K562 (cell line): ENCODE measurements at regions not wholly inside any gene's neighbourhood (a gene's known extent, or its start where the extent isn't known, plus 50 kb on each side); places are given as distances from the start of the nearest gene placed in this dataset.

Experiments used
- COPS2 ChIP-seq: fragments of 450-650 bp; conservative IDR thresholded peaks from 2 replicates; pipeline ENCODE4 v1.6.1; 2016; ENCODE audit warnings: mild to moderate bottlenecking, moderate library complexity
- DDX20 ChIP-seq: fragments of 450-650 bp; IDR thresholded peaks from 2 replicates; pipeline ENCODE4 v1.6.1; 2016; ENCODE audit warnings: missing genetic modification characterization, low read depth, mild to moderate bottlenecking, missing compliant biosample characterization, moderate library complexity
- HMGN3 ChIP-seq: IDR thresholded peaks from 2 replicates; pipeline ENCODE4 v1.6.1; 2011; ENCODE audit warnings: borderline replicate concordance, low read depth, mild to moderate bottlenecking, mixed read lengths, low read length; ENCODE audit not compliant: insufficient read length; ENCODE audit errors: extremely low read depth
- NCOR1 ChIP-seq: fragments of 450-650 bp; IDR thresholded peaks from 2 replicates; pipeline ENCODE4 v1.6.1; 2016; ENCODE audit warnings: mild to moderate bottlenecking, moderate library complexity
- POU5F1 ChIP-seq: fragments of 150-350 bp; IDR thresholded peaks from 2 replicates; pipeline ENCODE4 v1.6.1; 2014; ENCODE audit warnings: borderline replicate concordance, low read length, low read depth, mild to moderate bottlenecking; ENCODE audit not compliant: partially characterized antibody
- RBM15 ChIP-seq: fragments of 200-400 bp; formaldehyde crosslinking; IDR thresholded peaks from 2 replicates; pipeline ENCODE4 v1.6.1; 2018; ENCODE audit warnings: mild to moderate bottlenecking, low read length, moderate library complexity; ENCODE audit not compliant: insufficient read depth
- SAFB2 ChIP-seq: fragments of 200-400 bp; formaldehyde crosslinking; IDR thresholded peaks from 2 replicates; pipeline ENCODE4 v1.6.1; 2018; ENCODE audit warnings: borderline replicate concordance, low read length, low read depth, moderate library complexity; ENCODE audit not compliant: severe bottlenecking
- SNAPC5 ChIP-seq: fragments of 250-450 bp; sonication (Bioruptor Pico); IDR thresholded peaks from 2 replicates; pipeline ENCODE4 v1.8.0; 2021; ENCODE audit warnings: moderate library complexity, mild to moderate bottlenecking, inconsistent platforms
- ZBTB33 ChIP-seq: sonication (generic); formaldehyde crosslinking; IDR thresholded peaks from 2 replicates; pipeline ENCODE4 v1.8.1; 2023; ENCODE audit warnings: mild to moderate bottlenecking, missing genetic modification reagents
- ZNF277 ChIP-seq: fragments of 250-450 bp; sonication (Bioruptor Pico); IDR thresholded peaks from 2 replicates; pipeline ENCODE4 v1.8.0; 2022; ENCODE audit warnings: inconsistent platforms, mild to moderate bottlenecking, moderate library complexity, borderline replicate concordance
- ZNF311 ChIP-seq: fragments of 250-450 bp; sonication (Bioruptor Pico); IDR thresholded peaks from 2 replicates; pipeline ENCODE4 v1.4.0; 2020; ENCODE audit warnings: mild to moderate bottlenecking, moderate library complexity
- ZNF318 ChIP-seq, 2 experiments: fragments of 450-650 bp; IDR thresholded peaks; 2 replicates each; pipeline ENCODE4 v1.6.1; 2016; ENCODE audit warnings: mild to moderate bottlenecking in 2 of 2, borderline replicate concordance in 1 of 2, low read depth in 1 of 2, moderate library complexity in 1 of 2
- ZNF449 ChIP-seq: fragments of 250-450 bp; sonication (Bioruptor Pico); IDR thresholded peaks from 2 replicates; pipeline ENCODE4 v1.8.0; 2022; ENCODE audit warnings: moderate library complexity, mild to moderate bottlenecking, inconsistent platforms
- ZNF780A ChIP-seq: fragments of 250-450 bp; sonication (Bioruptor Pico); IDR thresholded peaks from 2 replicates; pipeline ENCODE4 v1.5.0; 2021; ENCODE audit warnings: mild to moderate bottlenecking

GRCh38 chr16:50881331-50881830 lies 139.5 kb downstream of the CYLD start (continued):
- TF ChIP-seq ZNF780A (CRISPR knock-in tag) (no peak), ZNF277 (CRISPR knock-in tag) (no peak), RBM15 (no peak), HMGN3 (no peak), DDX20 (tag) (no peak), ZBTB33 (CRISPR knock-in tag) (no peak), NCOR1 (peak; percentile 78), ZNF449 (no peak), ZNF318 (IDR thresholded peaks at IDR 0.05; ENCODE audit: borderline replicate concordance in 1 of 2, low read depth in 1 of 2) (no peak), COPS2 (no peak), ZNF311 (CRISPR knock-in tag) (no peak), SNAPC5 (CRISPR knock-in tag) (no peak), POU5F1 (no peak), SAFB2 (no peak)
